Epidermal melanocyte (primary cell): ENCODE measurements at regions not wholly inside any gene's neighbourhood (a gene's known extent, or its start where the extent isn't known, plus 50 kb on each side); places are given as distances from the start of the nearest gene placed in this dataset.
"Not testable (repeated sequence)": the region's sequence is repeated elsewhere in the genome, so short reads cannot be mapped to it uniquely, and the experiment has no call there.

Source experiments
- DNase-seq: peaks from one replicate; pipeline ENCODE4 v3.0.0; 2011; ENCODE audit warnings: low spot score; ENCODE audit not compliant: insufficient read length

- DNase-seq = no peak
Measured at GRCh38 chr16:64308721-64309120, 813.1 kb downstream of the CDH11 start.

DNA sequence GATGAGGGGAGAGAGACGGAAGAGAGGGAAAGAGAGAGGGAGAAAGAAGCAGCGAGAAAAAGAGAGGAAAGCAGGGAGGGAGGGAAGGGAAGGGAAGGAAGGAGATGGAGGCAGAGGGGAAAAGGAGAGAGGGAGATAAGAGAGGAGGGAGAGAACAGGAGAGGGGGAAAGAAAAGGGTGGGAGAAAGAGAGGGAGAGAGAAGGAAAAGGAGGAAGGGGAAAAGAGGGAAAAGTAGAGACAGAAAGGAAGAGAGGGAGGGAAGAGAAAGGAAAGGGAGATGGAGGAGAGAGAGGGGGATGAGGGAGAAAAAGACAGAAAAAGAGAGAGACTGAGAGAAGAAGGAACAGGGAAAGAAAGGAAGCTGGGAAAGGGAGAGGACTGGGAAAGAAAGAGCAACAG is 814.4 kb downstream of the CDH11 start:
- DNase-seq = no peak

- no peak for DNase-seq
Measured at GRCh38 chr16:64305663-64306062, 816.2 kb downstream of the CDH11 start.

- DNase-seq = no peak
Measured at GRCh38 chr16:64304951-64305350, 816.9 kb downstream of the CDH11 start.

DNA sequence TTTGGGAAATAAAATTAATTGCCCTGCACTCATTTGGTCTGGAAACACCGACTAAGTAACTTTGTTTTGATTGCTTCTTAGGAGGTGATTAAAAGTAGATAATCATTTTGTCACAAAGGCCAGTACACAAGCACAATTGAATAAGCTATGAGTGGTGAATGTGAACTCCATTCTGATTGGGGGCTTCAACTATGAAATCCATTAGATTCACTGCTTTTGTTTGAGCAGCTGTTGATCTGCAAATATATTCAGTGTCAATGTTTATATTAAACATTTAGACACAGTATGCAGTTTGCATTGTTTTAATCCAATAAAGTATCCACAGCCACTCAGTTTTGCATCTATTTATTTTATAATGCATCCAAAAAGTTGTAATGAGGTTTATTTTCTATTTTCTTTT is 817.5 kb downstream of the CDH11 start:
- no peak for DNase-seq

- no peak for DNase-seq
Measured at GRCh38 chr16:64297863-64298600, 823.8 kb downstream of the CDH11 start.

- DNase-seq = no peak
Measured at GRCh38 chr16:64295466-64295865, 826.4 kb downstream of the CDH11 start.

DNA sequence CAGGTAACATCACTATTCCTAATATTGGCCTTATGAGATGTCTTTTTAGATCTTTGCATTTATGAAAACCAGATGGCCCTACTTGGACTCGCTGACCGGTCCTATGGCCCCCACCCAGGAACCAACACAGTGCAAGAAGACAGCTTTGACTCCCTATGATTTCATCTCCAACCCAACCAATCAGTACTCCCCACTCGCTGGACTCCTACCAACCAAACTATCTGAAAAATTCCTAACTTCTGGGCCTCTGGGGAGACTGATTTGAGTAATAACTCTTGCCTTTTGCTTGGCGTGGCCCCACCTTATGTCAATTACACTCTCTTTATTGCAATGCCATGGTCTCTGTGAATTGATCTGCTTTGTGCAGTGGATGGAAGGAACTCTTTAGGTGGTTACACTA is 828.9 kb downstream of the CDH11 start:
- DNase-seq = no peak

DNA sequence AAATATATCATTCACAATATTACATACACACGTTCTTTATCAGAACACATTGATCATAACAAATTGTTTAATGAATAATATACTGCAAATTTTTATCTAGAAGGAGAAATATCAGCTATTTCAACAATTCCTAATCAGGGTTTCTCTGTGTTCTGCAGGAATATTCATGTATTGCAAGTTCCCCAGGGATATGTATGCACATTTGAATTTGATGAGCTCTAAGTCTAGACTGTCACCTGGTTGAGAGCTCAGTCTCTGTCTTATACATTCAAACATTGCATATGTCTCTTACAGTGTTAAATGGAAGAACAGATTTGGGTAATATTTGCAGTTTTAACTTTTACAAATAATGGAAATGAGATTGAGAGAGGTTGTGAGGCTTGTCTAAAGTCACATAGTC is 829.7 kb downstream of the CDH11 start:
- no peak for DNase-seq

DNA sequence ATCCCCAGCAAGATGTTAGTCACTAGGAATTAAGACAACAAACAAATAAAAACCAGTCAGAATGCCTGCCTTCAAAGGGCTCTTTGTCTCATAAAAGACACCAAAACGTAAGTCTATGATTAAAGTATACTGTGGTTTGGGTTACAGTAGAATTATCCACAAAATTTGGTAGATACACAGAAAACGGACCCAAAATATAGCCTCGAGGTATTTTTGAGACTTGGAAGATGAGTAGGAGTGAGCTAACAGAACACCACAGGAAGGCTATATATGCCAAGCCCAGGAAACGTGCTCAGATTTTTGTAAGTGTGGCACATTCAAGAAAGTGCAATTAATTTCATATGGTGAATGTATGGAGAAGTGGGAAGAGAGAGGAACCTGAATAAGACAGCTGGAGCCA is 831.4 kb downstream of the CDH11 start:
- peak; percentile 20 for DNase-seq

DNA sequence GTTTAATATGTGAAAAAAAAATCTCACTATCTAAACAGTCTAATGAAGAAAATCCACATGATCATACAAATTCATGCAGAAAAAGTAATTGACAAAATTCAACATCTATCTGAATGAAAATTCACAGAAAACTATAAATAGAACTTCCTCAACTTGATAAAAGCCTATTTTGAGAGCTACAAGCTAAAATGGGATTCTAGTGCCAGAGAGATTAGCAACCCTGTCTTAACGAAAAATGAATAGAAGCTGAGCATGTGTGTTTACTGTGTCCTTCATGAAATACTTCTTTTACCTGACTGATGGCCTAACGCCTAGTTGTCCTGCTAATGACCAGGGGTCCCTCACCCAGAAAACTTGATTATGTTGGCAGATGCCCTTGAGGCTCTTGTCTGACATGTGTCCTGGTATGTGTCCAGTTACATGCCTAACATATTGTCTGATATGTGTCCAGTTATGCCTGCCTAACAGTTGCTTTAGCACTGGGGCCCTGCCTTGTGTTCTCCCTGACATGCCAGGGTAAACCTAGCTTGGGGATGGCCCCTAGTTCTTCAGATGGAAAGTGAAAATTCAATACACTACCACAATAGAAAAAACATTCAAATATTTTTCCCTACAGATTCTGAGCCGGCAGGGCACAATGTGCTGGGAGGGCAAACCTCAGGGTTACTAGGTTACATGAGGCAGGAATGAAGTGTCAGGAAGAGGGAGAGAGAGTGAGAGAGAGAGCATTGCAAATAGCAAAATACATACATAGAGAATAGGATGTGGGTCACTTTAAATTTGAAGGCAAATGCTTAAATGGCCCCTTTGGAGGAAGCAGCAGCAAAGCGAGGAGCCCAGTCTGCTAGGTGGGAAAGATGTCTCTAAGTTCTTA is 834.0 kb downstream of the CDH11 start:
- no peak for DNase-seq

GRCh38 chr16:64282181-64282580 is 839.7 kb downstream of the CDH11 start:
- DNase-seq = no peak

DNA sequence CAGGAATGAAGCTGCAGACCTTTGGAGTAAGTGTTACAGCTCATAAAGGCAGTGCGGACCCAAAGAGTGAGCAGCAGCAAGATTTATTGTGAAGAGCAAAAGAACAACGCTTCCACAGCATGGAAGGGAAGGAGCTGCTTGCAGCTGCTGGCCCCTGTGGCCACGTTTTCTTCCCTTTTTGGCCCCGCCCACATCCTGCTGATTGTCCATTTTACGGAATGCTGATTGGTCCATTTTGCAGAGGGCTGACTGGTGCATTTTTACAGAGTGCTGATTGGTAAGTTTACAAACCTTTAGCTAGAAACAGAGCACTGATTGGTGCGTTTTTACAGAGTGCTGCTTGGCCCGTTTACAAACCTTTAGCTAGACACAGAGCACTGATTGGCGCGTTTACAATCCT is 841.5 kb downstream of the CDH11 start:
- no peak for DNase-seq

GRCh38 chr16:64278196-64278595 is 843.7 kb downstream of the CDH11 start:
- no peak for DNase-seq

DNA sequence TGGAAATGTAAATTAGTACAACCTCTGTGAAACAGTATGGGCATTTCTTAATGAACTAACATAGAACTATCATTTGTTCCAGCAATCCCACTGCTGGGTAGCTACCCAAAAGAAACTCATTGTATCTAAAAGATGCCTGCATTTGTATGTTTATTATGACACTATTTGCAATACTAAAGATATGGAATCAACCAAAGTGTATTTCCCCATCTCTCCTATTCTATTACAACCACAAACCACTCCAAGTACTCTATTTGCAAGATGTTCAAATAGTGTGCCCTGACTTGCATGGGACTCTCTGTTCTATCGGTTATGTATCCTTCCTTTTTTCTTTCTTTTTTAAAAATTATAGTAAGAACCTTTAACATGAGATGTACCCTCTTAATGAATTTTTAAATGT is 845.2 kb downstream of the CDH11 start:
- DNase-seq = no peak

- DNase-seq = no peak
Measured at GRCh38 chr16:64272028-64272427, 849.8 kb downstream of the CDH11 start.

DNA sequence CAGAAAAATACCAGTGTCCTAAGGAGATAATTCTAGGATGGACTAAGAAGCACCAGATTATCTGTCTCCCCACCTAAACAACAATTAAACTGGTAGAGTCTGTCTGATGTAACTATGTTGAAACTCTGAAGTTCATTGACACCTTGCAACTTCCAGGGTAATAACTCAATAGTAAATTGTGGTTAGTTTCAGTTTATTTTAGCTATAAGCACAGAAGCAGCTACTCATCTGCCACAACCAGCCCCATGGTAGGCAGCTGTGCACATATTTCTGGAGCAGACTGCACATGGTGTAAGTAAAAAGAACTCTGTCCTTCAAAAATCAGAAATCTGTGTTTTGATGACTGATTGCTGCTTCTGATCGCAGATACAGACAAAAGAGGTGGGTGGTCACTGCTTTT is 852.1 kb downstream of the CDH11 start:
- DNase-seq = no peak

GRCh38 chr16:64265756-64266155 is 856.1 kb downstream of the CDH11 start:
- DNase-seq = no peak

GRCh38 chr16:64260631-64261401 is 861.0 kb downstream of the CDH11 start:
- not testable (repeated sequence) for DNase-seq

- no peak for DNase-seq
Measured at GRCh38 chr16:64254443-64255367, 867.2 kb downstream of the CDH11 start.

- no peak for DNase-seq
Measured at GRCh38 chr16:64253525-64253924, 868.3 kb downstream of the CDH11 start.
